ENCODE measurements at regions not wholly inside any gene's neighbourhood (a gene's known extent, or its start where the extent isn't known, plus 50 kb on each side); places are given as distances from the start of the nearest gene placed in this dataset.

- Mint-ChIP-seq H3K9me3 (peaks cover 2 to 12% (median 3%) of the 10 kb centered on the region in 7 donors), H3K36me3 (no peaks in the 10 kb centered on the region), H3K27me3 (ENCODE audit: low read depth in 3 of 3) (peaks cover 0 to 2% (median 0%) of the 10 kb centered on the region in 3 donors), H3K4me3 (no peak overlapping the region), H3K27ac (no peak overlapping the region), H3K4me1 (no peaks in the 10 kb centered on the region)
- H4K20me1 ChIP-seq (ENCODE audit: insufficient read depth, low read length), result no peaks in the 10 kb centered on the region
- TF ChIP-seq CTCF (IDR thresholded peaks at IDR 0.05), result no peak
- no peak overlapping the region for H3K27ac ChIP-seq (ENCODE audit: low read depth in 1 of 2, low read length in 2 of 2)
- 83% methylated on average over 1 of the region's 3 CpGs for WGBS (ENCODE audit: insufficient coverage)
- no peak overlapping the region for H2AFZ ChIP-seq (ENCODE audit: insufficient read depth, low read depth, low read length, poor library complexity, severe bottlenecking)
- no peaks in the 10 kb centered on the region for H3K4me1 ChIP-seq (ENCODE audit: control insufficient read depth in 1 of 2, insufficient read depth in 2 of 2, low read length in 2 of 2)
- H3K4me2 ChIP-seq (replicated peaks; ENCODE audit: extremely low read depth, low read length, poor library complexity, severe bottlenecking), result no peak overlapping the region
- no peak overlapping the region for H3K9ac ChIP-seq (ENCODE audit: insufficient read depth, low read length, poor library complexity, severe bottlenecking)
- H3K27me3 ChIP-seq (ENCODE audit: control insufficient read depth in 2 of 2, insufficient read depth in 2 of 2, low read length in 2 of 2), result no peaks in the 10 kb centered on the region
- H3K79me2 ChIP-seq (ENCODE audit: insufficient read depth, low read length), result no peaks in the 10 kb centered on the region
- H3K9me3 ChIP-seq (replicated peaks in 1 of 2; ENCODE audit: control insufficient read depth in 1 of 2, insufficient read depth in 1 of 2, low read length in 2 of 2), result no peaks in the 10 kb centered on the region
- no peaks in the 10 kb centered on the region for H3K36me3 ChIP-seq (replicated peaks in 1 of 2; ENCODE audit: control insufficient read depth in 1 of 2, insufficient read depth in 2 of 2, low read length in 2 of 2)
- H3K4me3 ChIP-seq (replicated peaks in 1 of 3; ENCODE audit: low read depth in 2 of 3, low read length in 3 of 3), result no peak overlapping the region
- intact Hi-C loops (cut with micrococcal nuclease), result no loop called here
- DNase-seq, result no peak
These were observed 601.2 kb downstream of the PYDC2 start for GRCh38 chr3:192062186-192062585.

DNA sequence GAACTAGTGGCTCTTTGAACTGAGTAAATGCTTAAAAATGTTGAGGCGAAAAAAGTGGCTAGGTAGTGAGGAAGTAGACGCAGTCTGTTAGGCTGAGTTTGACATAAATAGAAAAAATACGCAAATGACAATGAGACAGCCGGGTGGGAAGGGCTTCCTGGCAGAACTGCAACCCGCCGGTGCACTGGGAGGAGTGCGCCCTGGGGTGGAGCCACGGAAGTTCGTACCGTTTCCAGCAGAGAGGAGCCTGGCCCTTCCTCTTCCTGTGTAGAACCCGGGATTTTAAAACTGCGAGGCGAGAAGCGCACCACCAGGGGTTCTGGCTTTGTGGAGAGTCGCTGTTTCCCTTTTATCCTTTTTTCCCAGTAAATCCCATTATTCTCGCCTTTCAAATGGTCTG, 602.6 kb downstream of the PYDC2 start:
- no peak overlapping the region for H3K27ac Mint-ChIP-seq
- Histone ChIP-seq H3K4me3 (replicated peaks in 1 of 3; ENCODE audit: low read depth in 2 of 3, low read length in 3 of 3) (no peak overlapping the region), H2AFZ (ENCODE audit: insufficient read depth, low read depth, low read length, poor library complexity, severe bottlenecking) (peak overlapping the region; percentile 4)

More for the DNA sequence above, 602.6 kb downstream of the PYDC2 start:
- TF ChIP-seq CTCF (IDR thresholded peaks at IDR 0.05), result no peak
- DNase-seq, result no peak
- Mint-ChIP-seq H3K36me3 (no peaks in the 10 kb centered on the region), H3K4me3 (peak overlapping the region in 1 of 2 donors; percentile 11), H3K27me3 (ENCODE audit: low read depth in 3 of 3) (peaks cover 0 to 2% (median 0%) of the 10 kb centered on the region in 3 donors), H3K9me3 (peaks cover 2 to 12% (median 3%) of the 10 kb centered on the region in 7 donors), H3K4me1 (no peaks in the 10 kb centered on the region)
- no peak overlapping the region for H3K4me2 ChIP-seq (replicated peaks; ENCODE audit: extremely low read depth, low read length, poor library complexity, severe bottlenecking)
- H3K9me3 ChIP-seq (replicated peaks in 1 of 2; ENCODE audit: control insufficient read depth in 1 of 2, insufficient read depth in 1 of 2, low read length in 2 of 2), result no peaks in the 10 kb centered on the region
- WGBS (ENCODE audit: insufficient coverage), result 33% methylated on average over 10 of the region's 16 CpGs
- intact Hi-C loops (cut with micrococcal nuclease), result no loop called here
- no peak overlapping the region for H3K9ac ChIP-seq (ENCODE audit: insufficient read depth, low read length, poor library complexity, severe bottlenecking)
- no peak overlapping the region for H3K27ac ChIP-seq (ENCODE audit: low read depth in 1 of 2, low read length in 2 of 2)
- no peaks in the 10 kb centered on the region for H3K27me3 ChIP-seq (ENCODE audit: control insufficient read depth in 2 of 2, insufficient read depth in 2 of 2, low read length in 2 of 2)
- H4K20me1 ChIP-seq (ENCODE audit: insufficient read depth, low read length), result no peaks in the 10 kb centered on the region
- no peaks in the 10 kb centered on the region for H3K79me2 ChIP-seq (ENCODE audit: insufficient read depth, low read length)
- H3K36me3 ChIP-seq (replicated peaks in 1 of 2; ENCODE audit: control insufficient read depth in 1 of 2, insufficient read depth in 2 of 2, low read length in 2 of 2), result no peaks in the 10 kb centered on the region
- no peaks in the 10 kb centered on the region for H3K4me1 ChIP-seq (ENCODE audit: control insufficient read depth in 1 of 2, insufficient read depth in 2 of 2, low read length in 2 of 2)

Data from CD14-positive monocyte (primary cell).